OCI-LY7 (cell line): ENCODE measurements at regions not wholly inside any gene's neighbourhood (a gene's known extent, or its start where the extent isn't known, plus 50 kb on each side); places are given as distances from the start of the nearest gene placed in this dataset.

Experiments used
- BruUV-seq: library from RNA; stranded (reverse); fragments of 400-500 nt; replicated peaks from 2 replicates; lab custom pipeline; 2021; lab: Mats Ljungman, UMichigan
- CTCF ChIA-PET: fragments of 300-600 bp; sonication (Branson Sonifier 250); formaldehyde crosslinking; loops from one replicate; lab custom pipeline; 2022; ENCODE audit warnings: antibody characterized with exemption; ENCODE audit not compliant: unreplicated experiment; lab: Charles Lee
- POLR2A ChIA-PET: fragments of 300-600 bp; sonication (Branson Sonifier 250); formaldehyde crosslinking; loops from one replicate; lab custom pipeline; 2022; ENCODE audit warnings: antibody characterized with exemption; lab: Charles Lee
- DNase-seq: peaks from one replicate; pipeline ENCODE4 v3.0.0-alpha.2; 2015; ENCODE audit warnings: low spot score
- H2AFZ ChIP-seq: fragments of 200-600 bp; sonication (generic), shearing (Covaris generic); 2 replicates; pipeline ENCODE4 v1.6.1; 2014; ENCODE audit warnings: mild to moderate bottlenecking, antibody characterized with exemption, low read length, moderate library complexity
- H3K27ac ChIP-seq: fragments of 200-600 bp; sonication (generic); 2 replicates; pipeline ENCODE4 v1.5.1; 2014; ENCODE audit warnings: mixed run types, low read depth, mild to moderate bottlenecking, moderate library complexity, low read length, inconsistent platforms; ENCODE audit not compliant: poor library complexity, severe bottlenecking
- H3K36me3 ChIP-seq: fragments of 200-600 bp; sonication (generic); 2 replicates; pipeline ENCODE4 v1.6.1; 2014; ENCODE audit warnings: mild to moderate bottlenecking, antibody characterized with exemption, low read length, moderate library complexity, mixed read lengths; ENCODE audit not compliant: insufficient read depth
- H3K4me1 ChIP-seq: fragments of 200-600 bp; sonication (generic); 2 replicates; pipeline ENCODE4 v1.5.1; 2014; ENCODE audit warnings: mild to moderate bottlenecking, low read length; ENCODE audit not compliant: insufficient read depth, poor library complexity, severe bottlenecking
- H3K4me2 ChIP-seq: fragments of 200-600 bp; sonication (generic); 2 replicates; pipeline ENCODE4 v1.6.1; 2014; ENCODE audit warnings: mild to moderate bottlenecking, low read length
- H3K4me3 ChIP-seq: fragments of 200-600 bp; sonication (generic); 2 replicates; pipeline ENCODE4 v1.5.1; 2014; ENCODE audit warnings: mild to moderate bottlenecking, low read depth, low read length; ENCODE audit not compliant: poor library complexity, severe bottlenecking
- H3K79me2 ChIP-seq: fragments of 200-600 bp; sonication (generic); 2 replicates; pipeline ENCODE4 v1.6.1; 2016; ENCODE audit warnings: low read depth, mild to moderate bottlenecking, low read length, moderate library complexity, mixed read lengths; ENCODE audit not compliant: insufficient read depth
- H3K9me2 ChIP-seq: fragments of 200-600 bp; sonication (generic); 2 replicates; pipeline ENCODE4 v1.6.1; 2016; ENCODE audit warnings: mild to moderate bottlenecking, low read length, mixed read lengths; ENCODE audit not compliant: insufficient read depth
- H3K9me3 ChIP-seq: fragments of 200-600 bp; sonication (generic); 2 replicates; pipeline ENCODE4 v1.6.1; 2014; ENCODE audit warnings: mild to moderate bottlenecking, mixed run types, low read length, mixed read lengths
- H4K20me1 ChIP-seq: fragments of 200-600 bp; sonication (generic); 2 replicates; pipeline ENCODE4 v1.6.1; 2014; ENCODE audit warnings: mild to moderate bottlenecking, antibody characterized with exemption, low read length, moderate library complexity, mixed read lengths; ENCODE audit not compliant: insufficient read depth
- EZH2phosphoT487 ChIP-seq: fragments of 200-600 bp; sonication (generic); IDR thresholded peaks from 2 replicates; pipeline ENCODE4 v1.6.1; 2018; ENCODE audit warnings: low read depth, borderline replicate concordance, mild to moderate bottlenecking, mixed run types, antibody characterized with exemption, low read length, moderate library complexity, mixed read lengths
- intact Hi-C: fragments of 100-400 bp; cut with micrococcal nuclease; formaldehyde crosslinking; loops from one replicate; pipeline ENCODE4 v1.10.0; 2022; ENCODE audit not compliant: unreplicated experiment
- TF ChIP-seq, protein P1 (sequence below): fragments of 200-600 bp; sonication (generic); conservative IDR thresholded peaks from 2 replicates; pipeline ENCODE4 v1.5.1; 2014; ENCODE audit warnings: mild to moderate bottlenecking, antibody characterized with exemption, low read length, moderate library complexity, mixed read lengths

DNA sequence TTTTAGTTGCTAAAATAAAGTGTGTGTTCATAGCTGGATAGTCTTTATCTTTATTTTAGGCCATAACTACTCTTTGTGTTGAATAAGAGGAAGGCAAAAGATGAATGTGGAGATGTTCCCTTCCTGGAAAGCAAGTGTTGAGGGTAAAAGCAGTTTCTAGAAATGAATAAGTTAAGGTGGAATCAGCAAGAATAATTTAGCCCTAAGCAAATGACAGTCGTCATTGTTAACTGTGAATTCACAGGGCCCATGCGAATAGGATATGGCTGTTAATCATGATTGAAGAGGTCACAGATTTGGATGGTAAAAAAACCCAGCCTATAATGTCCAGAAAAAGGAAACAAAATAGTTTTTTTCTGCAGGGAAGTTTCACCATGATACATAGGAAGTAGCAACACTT is 167.8 kb upstream of the PPP3CA start:
- H3K9me3 ChIP-seq = no peaks in the 10 kb centered on the region
- no peaks in the 10 kb centered on the region for H4K20me1 ChIP-seq
- BruUV-seq = no TSS peak

DNA sequence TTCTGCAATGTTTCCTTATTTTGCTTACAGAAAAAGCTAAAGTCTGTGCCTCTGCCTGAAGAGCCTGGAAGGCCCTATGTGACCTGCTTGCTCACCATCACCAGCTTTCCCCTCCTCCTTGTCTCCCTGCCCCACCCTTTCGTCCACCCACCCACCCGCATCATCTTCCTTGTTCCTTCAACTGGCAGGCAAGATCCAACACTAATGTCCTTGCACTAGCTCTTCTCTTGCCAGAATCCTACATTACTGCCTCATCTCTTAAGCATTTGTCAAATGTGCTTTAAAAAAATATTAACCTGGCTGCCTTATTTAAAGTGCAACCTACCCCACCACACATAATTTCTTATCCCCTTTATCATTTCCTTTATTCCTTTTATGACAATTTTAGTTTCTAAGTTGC is 165.1 kb upstream of the PPP3CA start:
- H3K79me2 ChIP-seq = no peaks in the 10 kb centered on the region
- no peak overlapping the region for H3K27ac ChIP-seq
- H3K4me3 ChIP-seq = no peak overlapping the region
- ChIA-PET CTCF (interaction anchor here (0.9 kb wide), 1 partner anchor 9 kb away, joined by 3 read pairs; no protein-coding TSS in a partner anchor), POLR2A (interaction anchor here (0.6 kb wide), 3 partner anchors 17 to 1492 kb away, joined by 3 to 5 read pairs (median 4); no protein-coding TSS in a partner anchor)
- H3K4me2 ChIP-seq = no peak overlapping the region
- H2AFZ ChIP-seq = no peak overlapping the region
- BruUV-seq = no TSS peak
- H3K9me3 ChIP-seq = no peaks in the 10 kb centered on the region
- no peaks in the 10 kb centered on the region for H3K4me1 ChIP-seq
- no peak for DNase-seq
- intact Hi-C loops = no loop called here
- no peaks in the 10 kb centered on the region for H3K9me2 ChIP-seq
- TF ChIP-seq EZH2phosphoT487 = no peak
- TF ChIP-seq, protein P1, sequence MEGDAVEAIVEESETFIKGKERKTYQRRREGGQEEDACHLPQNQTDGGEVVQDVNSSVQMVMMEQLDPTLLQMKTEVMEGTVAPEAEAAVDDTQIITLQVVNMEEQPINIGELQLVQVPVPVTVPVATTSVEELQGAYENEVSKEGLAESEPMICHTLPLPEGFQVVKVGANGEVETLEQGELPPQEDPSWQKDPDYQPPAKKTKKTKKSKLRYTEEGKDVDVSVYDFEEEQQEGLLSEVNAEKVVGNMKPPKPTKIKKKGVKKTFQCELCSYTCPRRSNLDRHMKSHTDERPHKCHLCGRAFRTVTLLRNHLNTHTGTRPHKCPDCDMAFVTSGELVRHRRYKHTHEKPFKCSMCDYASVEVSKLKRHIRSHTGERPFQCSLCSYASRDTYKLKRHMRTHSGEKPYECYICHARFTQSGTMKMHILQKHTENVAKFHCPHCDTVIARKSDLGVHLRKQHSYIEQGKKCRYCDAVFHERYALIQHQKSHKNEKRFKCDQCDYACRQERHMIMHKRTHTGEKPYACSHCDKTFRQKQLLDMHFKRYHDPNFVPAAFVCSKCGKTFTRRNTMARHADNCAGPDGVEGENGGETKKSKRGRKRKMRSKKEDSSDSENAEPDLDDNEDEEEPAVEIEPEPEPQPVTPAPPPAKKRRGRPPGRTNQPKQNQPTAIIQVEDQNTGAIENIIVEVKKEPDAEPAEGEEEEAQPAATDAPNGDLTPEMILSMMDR = no peak
- no peaks in the 10 kb centered on the region for H3K36me3 ChIP-seq
- no peaks in the 10 kb centered on the region for H4K20me1 ChIP-seq

More for the DNA sequence above, 167.8 kb upstream of the PPP3CA start:
- Histone ChIP-seq H3K4me1 (no peaks in the 10 kb centered on the region), H3K79me2 (no peaks in the 10 kb centered on the region), H2AFZ (no peak overlapping the region), H3K9me2 (no peaks in the 10 kb centered on the region), H3K27ac (no peak overlapping the region), H3K4me3 (no peak overlapping the region), H3K4me2 (no peak overlapping the region), H3K36me3 (no peaks in the 10 kb centered on the region)
- POLR2A ChIA-PET = interaction anchor here (0.6 kb wide), 1 partner anchor 511 kb away, joined by 3 read pairs; no protein-coding TSS in a partner anchor
- no peak for TF ChIP-seq EZH2phosphoT487
- TF ChIP-seq, protein P1 = no peak
- no peak for DNase-seq
- intact Hi-C loops = no loop called here
- CTCF ChIA-PET = no interaction called here

DNA sequence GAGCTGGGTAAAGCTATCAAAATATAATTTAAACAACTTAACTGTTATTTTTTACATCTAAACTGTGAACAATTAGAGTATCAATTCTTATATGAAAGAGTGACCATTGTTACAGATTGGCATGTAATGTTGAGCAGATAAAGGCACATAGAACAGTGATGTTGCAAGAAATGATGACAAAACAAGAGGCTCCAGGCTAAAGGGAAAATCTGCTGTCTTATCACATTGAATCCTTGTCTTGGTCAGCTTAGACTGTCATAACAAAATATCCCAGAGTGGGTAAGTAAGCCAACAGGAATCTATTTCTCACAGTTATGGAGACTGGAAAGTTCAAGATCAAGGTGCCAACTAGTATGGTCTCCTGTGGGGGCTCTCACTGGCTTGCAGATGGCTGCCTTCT is 154.1 kb upstream of the PPP3CA start:
- Histone ChIP-seq H3K36me3 (no peaks in the 10 kb centered on the region), H2AFZ (no peak overlapping the region), H4K20me1 (no peaks in the 10 kb centered on the region), H3K9me3 (no peaks in the 10 kb centered on the region), H3K9me2 (no peaks in the 10 kb centered on the region), H3K27ac (no peak overlapping the region), H3K4me1 (no peaks in the 10 kb centered on the region), H3K79me2 (no peaks in the 10 kb centered on the region), H3K4me3 (no peak overlapping the region), H3K4me2 (no peak overlapping the region)
- BruUV-seq = no TSS peak
- TF ChIP-seq, protein P1 = no peak
- ChIA-PET CTCF (no interaction called here), POLR2A (interaction anchor here (0.7 kb wide), 1 partner anchor 17 kb away, joined by 3 read pairs; no protein-coding TSS in a partner anchor)
- DNase-seq = no peak
- intact Hi-C loops = no loop called here
